H9 (cell line): ENCODE measurements at regions not wholly inside any gene's neighbourhood (a gene's known extent, or its start where the extent isn't known, plus 50 kb on each side); places are given as distances from the start of the nearest gene placed in this dataset.

Experiments used
- DNase-seq: peaks from one replicate; pipeline ENCODE4 v3.0.0-alpha.2; 2017
- H2AFZ ChIP-seq: one replicate; pipeline ENCODE4 v1.6.1; 2013; ENCODE audit warnings: mild to moderate bottlenecking, low read length, control low read depth, moderate library complexity
- H2AK5ac ChIP-seq: 2 replicates; pipeline ENCODE4 v1.6.1; 2013; ENCODE audit warnings: low read length, control low read depth, mixed read lengths; ENCODE audit not compliant: insufficient read length
- H2BK120ac ChIP-seq: one replicate; pipeline ENCODE4 v1.6.1; 2013; ENCODE audit warnings: low read depth, mild to moderate bottlenecking, low read length, control low read depth, inconsistent platforms; ENCODE audit not compliant: poor library complexity, severe bottlenecking
- H2BK12ac ChIP-seq: 2 replicates; pipeline ENCODE4 v1.6.1; 2013; ENCODE audit warnings: low read length, control low read depth, mixed read lengths, low read depth; ENCODE audit not compliant: insufficient read length
- H2BK15ac ChIP-seq: 2 replicates; pipeline ENCODE4 v1.6.1; 2013; ENCODE audit warnings: low read depth, low read length, control low read depth
- H2BK20ac ChIP-seq: one replicate; pipeline ENCODE4 v1.6.1; 2013; ENCODE audit warnings: low read depth, mild to moderate bottlenecking, low read length, control low read depth, inconsistent platforms; ENCODE audit not compliant: poor library complexity, severe bottlenecking
- H2BK5ac ChIP-seq: 2 replicates; pipeline ENCODE4 v1.6.1; 2013; ENCODE audit warnings: low read length, control low read depth, mixed read lengths; ENCODE audit not compliant: insufficient read length
- H3K14ac ChIP-seq: 2 replicates; pipeline ENCODE4 v1.6.1; 2013; ENCODE audit warnings: low read length, control low read depth; ENCODE audit not compliant: insufficient read depth
- H3K18ac ChIP-seq: 2 replicates; pipeline ENCODE4 v1.6.1; 2013; ENCODE audit warnings: low read depth, mild to moderate bottlenecking, mixed read lengths, low read length, control low read depth; ENCODE audit not compliant: insufficient read length
- H3K23ac ChIP-seq: 2 replicates; pipeline ENCODE4 v1.6.1; 2013; ENCODE audit warnings: low read length, control low read depth, mixed read lengths, low read depth; ENCODE audit not compliant: insufficient read length
- H3K23me2 ChIP-seq: 2 replicates; pipeline ENCODE4 v1.6.1; 2013; ENCODE audit warnings: low read depth, mild to moderate bottlenecking, mixed read lengths, low read length, control low read depth; ENCODE audit not compliant: insufficient read length, poor library complexity, severe bottlenecking
- H3K27ac ChIP-seq: 2 replicates; pipeline ENCODE4 v1.5.1; 2013; ENCODE audit warnings: low read length, control low read depth, mixed read lengths, low read depth; ENCODE audit not compliant: insufficient read length
- H3K27me3 ChIP-seq: 2 replicates; pipeline ENCODE4 v1.6.1; 2013; ENCODE audit warnings: low read length, control low read depth, inconsistent platforms; ENCODE audit not compliant: insufficient read depth
- H3K4ac ChIP-seq: 2 replicates; pipeline ENCODE4 v1.6.1; 2013; ENCODE audit warnings: low read depth, mild to moderate bottlenecking, control low read depth, inconsistent platforms, low read length, moderate library complexity
- H3K4me1 ChIP-seq: 2 replicates; pipeline ENCODE4 v1.6.1; 2013; ENCODE audit warnings: low read length, control low read depth, inconsistent platforms; ENCODE audit not compliant: insufficient read depth
- H3K4me2 ChIP-seq: 2 replicates; pipeline ENCODE4 v1.6.1; 2013; ENCODE audit warnings: low read length, control low read depth, mixed read lengths; ENCODE audit not compliant: insufficient read length, insufficient read depth
- H3K56ac ChIP-seq: 2 replicates; pipeline ENCODE4 v1.6.1; 2013; ENCODE audit warnings: low read depth, mild to moderate bottlenecking, mixed read lengths, low read length, control low read depth; ENCODE audit not compliant: insufficient read length
- H3K79me1 ChIP-seq: 2 replicates; pipeline ENCODE4 v1.6.1; 2013; ENCODE audit warnings: low read depth, mild to moderate bottlenecking, moderate library complexity, low read length, control low read depth, inconsistent platforms; ENCODE audit not compliant: insufficient read depth, poor library complexity, severe bottlenecking
- H3K79me2 ChIP-seq: 2 replicates; pipeline ENCODE4 v1.6.1; 2013; ENCODE audit warnings: low read length, control low read depth, inconsistent platforms; ENCODE audit not compliant: insufficient read depth
- H3K9ac ChIP-seq: 2 replicates; pipeline ENCODE4 v1.6.1; 2013; ENCODE audit warnings: low read length, control low read depth, mixed read lengths; ENCODE audit not compliant: insufficient read length; ENCODE audit errors: extremely low read depth
- H3K9me3 ChIP-seq: one replicate; pipeline ENCODE4 v1.6.1; 2013; ENCODE audit warnings: low read depth, low read length, inconsistent platforms; ENCODE audit not compliant: control insufficient read depth
- H3T11ph ChIP-seq: one replicate; pipeline ENCODE4 v1.6.1; 2013; ENCODE audit warnings: mild to moderate bottlenecking, low read length, control low read depth, inconsistent platforms
- H4K20me1 ChIP-seq: one replicate; pipeline ENCODE4 v1.6.1; 2013; ENCODE audit not compliant: control insufficient read depth, insufficient read length, insufficient read depth
- H4K5ac ChIP-seq: 2 replicates; pipeline ENCODE4 v1.6.1; 2013; ENCODE audit warnings: low read depth, mild to moderate bottlenecking, mixed read lengths, low read length, control low read depth; ENCODE audit not compliant: insufficient read length
- H4K8ac ChIP-seq: replicated peaks from 2 replicates; pipeline ENCODE4 v1.6.1; 2013; ENCODE audit warnings: low read length, control low read depth, mixed read lengths, low read depth; ENCODE audit not compliant: insufficient read length
- H4K91ac ChIP-seq: 2 replicates; pipeline ENCODE4 v1.6.1; 2013; ENCODE audit warnings: low read depth, mild to moderate bottlenecking, moderate library complexity, mixed read lengths, low read length, control low read depth; ENCODE audit not compliant: insufficient read length
- H3K27ac Mint-ChIP-seq, 3 experiments: 2 replicates in 2 of 3; 3 replicates in 1 of 3; pipeline ENCODE4 v1.8.0; 2020 to 2021; ENCODE audit warnings: mixed read lengths in 3 of 3, mild to moderate bottlenecking in 1 of 3, moderate library complexity in 1 of 3
- H3K27me3 Mint-ChIP-seq: 2 replicates; pipeline ENCODE4 v1.8.0; 2021; ENCODE audit warnings: low read depth, mild to moderate bottlenecking, moderate library complexity, mixed read lengths
- H3K36me3 Mint-ChIP-seq, 3 experiments: 2 replicates in 2 of 3; 3 replicates in 1 of 3; pipeline ENCODE4 v1.8.0; 2020 to 2021; ENCODE audit warnings: low read depth in 3 of 3, mixed read lengths in 3 of 3; ENCODE audit not compliant: insufficient read depth in 1 of 3
- H3K4me1 Mint-ChIP-seq, 2 experiments: 2 replicates each; pipeline ENCODE4 v1.8.0; 2020; ENCODE audit warnings: mixed read lengths in 2 of 2
- H3K4me3 Mint-ChIP-seq, 2 experiments: 2 replicates in 1 of 2; 3 replicates in 1 of 2; pipeline ENCODE4 v1.8.0; 2020 to 2021; ENCODE audit warnings: mild to moderate bottlenecking in 2 of 2, mixed read lengths in 2 of 2, moderate library complexity in 1 of 2
- H3K9me3 Mint-ChIP-seq, 2 experiments: 2 replicates in 1 of 2; 3 replicates in 1 of 2; pipeline ENCODE4 v1.8.0; 2020; ENCODE audit warnings: mild to moderate bottlenecking in 2 of 2, mixed read lengths in 2 of 2, moderate library complexity in 1 of 2
- CTCF ChIP-seq: fragments of 200-600 bp; sonication (generic); conservative IDR thresholded peaks from 3 replicates; pipeline ENCODE4 v1.8.0; 2021; ENCODE audit warnings: antibody characterized with exemption, mild to moderate bottlenecking
- WGBS: extraction: QIAGEN DNeasy Blood & Tissue Kit; methylation state at CpG from one replicate; pipeline ENCODE4 v1.1.7; 2013; ENCODE audit warnings: missing lambda C conversion rate, low lambda C conversion rate, mixed read lengths; ENCODE audit not compliant: insufficient read length; ENCODE audit errors: extremely low coverage; 5-methylcytosine and 5-hydroxymethylcytosine counted together

GRCh38 chr12:105951732-105952131 lies 187.0 kb downstream of the NUAK1 start:
- Histone ChIP-seq H3K4me2 (no peak overlapping the region), H4K91ac (no peak overlapping the region), H2BK5ac (no peak overlapping the region), H3K23me2 (no peaks in the 10 kb centered on the region), H2AFZ (no peak overlapping the region), H3K4ac (no peak overlapping the region), H3K79me1 (no peaks in the 10 kb centered on the region), H3K4me1 (no peaks in the 10 kb centered on the region), H2AK5ac (no peak overlapping the region), H3K23ac (no peak overlapping the region), H3K27ac (no peak overlapping the region), H3T11ph (no peak overlapping the region), H2BK15ac (no peak overlapping the region), H3K56ac (no peak overlapping the region), H4K5ac (no peak overlapping the region), H3K79me2 (no peaks in the 10 kb centered on the region), H3K27me3 (no peaks in the 10 kb centered on the region), H2BK20ac (no peak overlapping the region), H3K9me3 (no peaks in the 10 kb centered on the region), H3K14ac (no peak overlapping the region), H2BK12ac (no peak overlapping the region), H4K20me1 (no peaks in the 10 kb centered on the region), H4K8ac (no peak overlapping the region), H2BK120ac (no peak overlapping the region), H3K18ac (no peak overlapping the region), H3K9ac (no peak overlapping the region)
- H3K27ac Mint-ChIP-seq: no peak overlapping the region
- WGBS: no CpG with 5 or more reads among the region's 2 CpGs
- H3K9me3 Mint-ChIP-seq: no peaks in the 10 kb centered on the region; a peak in 2 of 5 replicates
- peaks cover 0 to 4% (median 1%) of the 10 kb centered on the region in 3 experiments; a peak in 1 of 7 replicates for H3K36me3 Mint-ChIP-seq
- no peak for TF ChIP-seq CTCF
- no peaks in the 10 kb centered on the region; the same call in none of the 2 replicates for H3K27me3 Mint-ChIP-seq
- DNase-seq: no peak
- peaks cover 0 to 4% of the 10 kb centered on the region in 2 experiments; a peak in 1 of 4 replicates for H3K4me1 Mint-ChIP-seq
- no peak overlapping the region for H3K4me3 Mint-ChIP-seq
